Peyer's patch (tissue), 4 donors: ENCODE measurements at regions not wholly inside any gene's neighbourhood (a gene's known extent, or its start where the extent isn't known, plus 50 kb on each side); places are given as distances from the start of the nearest gene placed in this dataset.

Source experiments
- POLR2A ChIP-seq, 2 donors: fragments of 450-650 bp; IDR thresholded peaks; one replicate each; pipeline ENCODE4 v1.5.1; 2017; ENCODE audit warnings: antibody characterized with exemption in 2 of 2, mild to moderate bottlenecking in 2 of 2, moderate library complexity in 2 of 2
- TF ChIP-seq, protein P1 (sequence below), 6 experiments: fragments of 450-650 bp in 4 of 6; fragments of 200-600 bp in 2 of 6; sonication (generic) in 1 of 6; IDR thresholded peaks; one replicate each; pipeline ENCODE4 v1.5.1; 2017 to 2019; ENCODE audit warnings: antibody characterized with exemption in 6 of 6, mild to moderate bottlenecking in 3 of 6, moderate library complexity in 1 of 6

DNA sequence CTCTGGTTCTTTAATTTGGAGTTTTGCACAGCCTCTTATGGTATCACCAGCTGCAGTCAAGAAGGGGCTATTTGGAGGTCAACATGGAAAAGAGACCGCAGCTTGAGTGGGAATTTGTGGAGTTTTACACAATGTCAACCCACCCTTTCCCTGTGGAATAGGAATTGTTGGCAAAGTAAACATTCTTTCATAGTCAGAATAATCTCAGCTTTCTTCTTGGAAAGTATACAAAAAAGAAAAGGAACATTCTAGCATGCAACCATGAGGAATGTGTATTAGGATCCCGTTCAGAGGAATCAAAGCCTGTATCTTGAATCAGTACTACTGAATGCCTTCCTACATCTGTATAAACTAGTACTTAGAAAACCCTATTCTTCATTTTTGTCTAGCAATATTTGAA lies 107.6 kb downstream of the LURAP1L start:
- TF ChIP-seq POLR2A (IDR thresholded peaks at IDR 0.05), result no peak
- TF ChIP-seq, protein P1, sequence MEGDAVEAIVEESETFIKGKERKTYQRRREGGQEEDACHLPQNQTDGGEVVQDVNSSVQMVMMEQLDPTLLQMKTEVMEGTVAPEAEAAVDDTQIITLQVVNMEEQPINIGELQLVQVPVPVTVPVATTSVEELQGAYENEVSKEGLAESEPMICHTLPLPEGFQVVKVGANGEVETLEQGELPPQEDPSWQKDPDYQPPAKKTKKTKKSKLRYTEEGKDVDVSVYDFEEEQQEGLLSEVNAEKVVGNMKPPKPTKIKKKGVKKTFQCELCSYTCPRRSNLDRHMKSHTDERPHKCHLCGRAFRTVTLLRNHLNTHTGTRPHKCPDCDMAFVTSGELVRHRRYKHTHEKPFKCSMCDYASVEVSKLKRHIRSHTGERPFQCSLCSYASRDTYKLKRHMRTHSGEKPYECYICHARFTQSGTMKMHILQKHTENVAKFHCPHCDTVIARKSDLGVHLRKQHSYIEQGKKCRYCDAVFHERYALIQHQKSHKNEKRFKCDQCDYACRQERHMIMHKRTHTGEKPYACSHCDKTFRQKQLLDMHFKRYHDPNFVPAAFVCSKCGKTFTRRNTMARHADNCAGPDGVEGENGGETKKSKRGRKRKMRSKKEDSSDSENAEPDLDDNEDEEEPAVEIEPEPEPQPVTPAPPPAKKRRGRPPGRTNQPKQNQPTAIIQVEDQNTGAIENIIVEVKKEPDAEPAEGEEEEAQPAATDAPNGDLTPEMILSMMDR (IDR thresholded peaks at IDR 0.05), result no peak
